Spleen (tissue), 7 donors: ENCODE measurements at regions not wholly inside any gene's neighbourhood (a gene's known extent, or its start where the extent isn't known, plus 50 kb on each side); places are given as distances from the start of the nearest gene placed in this dataset.

Experiments used
- CTCF ChIP-seq, 11 experiments: fragments of 200-600 bp in 7 of 11; fragments of 450-650 bp in 4 of 11; sonication (generic) in 4 of 11; IDR thresholded peaks in 8 of 11; conservative IDR thresholded peaks in 3 of 11; 1 replicate in 7 of 11; 2 replicates in 4 of 11; pipeline versions ENCODE4 v1.4.0 to v1.8.0; 2016 to 2021; ENCODE audit warnings: antibody characterized with exemption in 11 of 11, inconsistent platforms in 4 of 11, mild to moderate bottlenecking in 1 of 11
- POLR2A ChIP-seq, 3 donors: fragments of 450-650 bp; IDR thresholded peaks; one replicate each; pipeline ENCODE4 v1.5.1; 2017; ENCODE audit warnings: antibody characterized with exemption in 3 of 3, mild to moderate bottlenecking in 1 of 3
- donor health status: DM: no; HTN: no; CAD: no; lungs with moderate emphysema.
- donor health status: DM: no; HTN: no; CAD: no.
- donor health status: DM: no; HTN: no; CAD: no.

DNA sequence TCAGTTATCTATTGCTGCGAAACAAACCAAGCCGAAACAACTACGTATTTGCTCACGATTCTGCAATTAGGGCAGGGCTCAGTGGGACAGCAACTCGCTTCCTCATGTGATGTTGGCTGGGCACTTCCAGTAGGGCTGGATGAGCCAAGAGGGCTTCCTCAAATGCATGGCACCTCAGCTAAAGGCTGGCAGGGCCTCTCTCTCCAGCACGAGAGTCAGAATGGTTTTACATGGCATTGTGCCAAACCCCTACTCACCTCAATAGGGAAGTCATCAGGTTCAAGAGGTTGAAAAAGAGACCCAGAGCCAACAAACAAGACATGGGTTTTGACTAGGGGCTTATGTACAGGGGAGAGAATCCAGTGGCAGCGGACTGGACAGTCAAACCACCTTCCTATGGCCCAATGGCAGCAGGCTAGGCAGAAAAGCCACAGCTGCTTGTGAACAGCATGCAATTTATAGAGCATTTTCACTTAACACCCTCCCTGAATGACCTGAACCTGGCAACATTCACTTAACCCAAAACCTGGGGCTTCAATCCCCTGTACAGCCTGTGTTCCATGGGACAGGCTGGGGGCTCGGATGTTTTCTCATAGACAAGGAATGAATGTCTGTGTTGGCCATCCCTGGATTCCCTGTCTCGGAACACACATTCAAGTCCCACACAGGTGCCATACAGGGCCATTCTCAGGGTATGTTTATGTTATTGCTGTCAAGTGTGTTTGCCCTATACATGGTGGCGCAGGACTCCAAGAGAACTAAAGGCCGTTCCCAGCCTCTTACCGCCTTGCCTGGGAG lies 154.2 kb upstream of the NAV2 start:
- no peak for TF ChIP-seq CTCF (IDR thresholded peaks at IDR 0.05 in 8 of 11, conservative IDR thresholded peaks at IDR 0.05 in 3 of 11)
- TF ChIP-seq POLR2A (IDR thresholded peaks at IDR 0.05): no peak
